ENCODE measurements at regions not wholly inside any gene's neighbourhood (a gene's known extent, or its start where the extent isn't known, plus 50 kb on each side); places are given as distances from the start of the nearest gene placed in this dataset.

- Histone ChIP-seq H3K4me1 (no peaks in the 10 kb centered on the region), H3K9me3 (no peaks in the 10 kb centered on the region), H3K27me3 (peaks cover 0 to 45% of the 10 kb centered on the region in 2 donors), H3K27ac (no peak overlapping the region), H3K36me3 (no peaks in the 10 kb centered on the region), H3K4me3 (no peak overlapping the region)
- DNase-seq (ENCODE audit: low spot score in 2 of 2), result no peak
- TF ChIP-seq CTCF (IDR thresholded peaks at IDR 0.05) (no peak), POLR2A (IDR thresholded peaks at IDR 0.05) (no peak), POLR2AphosphoS5 (IDR thresholded peaks at IDR 0.05) (no peak)
- intact Hi-C loops (cut with DNase I; ENCODE audit: low total_unique reads), result no loop called here
Measured at GRCh38 chr12:111195316-111195715, 173.6 kb downstream of the PHETA1 start.

DNA sequence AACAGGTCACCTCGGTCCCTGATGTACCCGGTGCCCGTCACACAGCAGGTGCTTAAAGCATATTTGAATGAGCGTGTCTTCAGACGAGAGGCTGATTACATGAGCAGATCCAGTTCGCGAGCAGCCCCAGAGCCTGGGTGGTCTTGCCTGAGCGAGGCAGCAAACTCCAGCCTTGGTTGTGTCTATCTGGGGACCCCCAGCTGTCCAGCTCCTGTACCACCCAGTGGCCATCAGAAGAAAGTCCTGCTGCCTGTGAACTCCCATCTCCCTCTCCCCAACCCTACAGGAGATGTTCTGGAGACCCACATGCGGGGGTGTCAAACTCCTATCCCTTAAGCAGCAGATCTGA lies 174.2 kb downstream of the PHETA1 start:
- Histone ChIP-seq H3K4me1 (no peaks in the 10 kb centered on the region), H3K27me3 (peaks cover 0 to 46% of the 10 kb centered on the region in 2 donors), H3K4me3 (no peak overlapping the region), H3K36me3 (no peaks in the 10 kb centered on the region), H3K27ac (no peak overlapping the region), H3K9me3 (peaks cover 0 to 5% of the 10 kb centered on the region in 2 donors)
- intact Hi-C loops (cut with DNase I; ENCODE audit: low total_unique reads), result no loop called here
- TF ChIP-seq CTCF (IDR thresholded peaks at IDR 0.05) (no peak), POLR2A (IDR thresholded peaks at IDR 0.05) (no peak), POLR2AphosphoS5 (IDR thresholded peaks at IDR 0.05) (no peak)
- DNase-seq (ENCODE audit: low spot score in 2 of 2), result no peak

- DNase-seq (ENCODE audit: low spot score in 2 of 2), result no peak
- Histone ChIP-seq H3K27ac (no peak overlapping the region), H3K36me3 (no peaks in the 10 kb centered on the region), H3K9me3 (peaks cover 0 to 6% of the 10 kb centered on the region in 2 donors), H3K4me1 (no peaks in the 10 kb centered on the region), H3K27me3 (peaks cover 0 to 46% of the 10 kb centered on the region in 2 donors), H3K4me3 (no peak overlapping the region)
- intact Hi-C loops (cut with DNase I; ENCODE audit: low total_unique reads), result no loop called here
- TF ChIP-seq POLR2AphosphoS5 (IDR thresholded peaks at IDR 0.05) (no peak), CTCF (IDR thresholded peaks at IDR 0.05) (no peak), POLR2A (IDR thresholded peaks at IDR 0.05) (no peak)
Measured at GRCh38 chr12:111193977-111194702, 174.8 kb downstream of the PHETA1 start.

DNA sequence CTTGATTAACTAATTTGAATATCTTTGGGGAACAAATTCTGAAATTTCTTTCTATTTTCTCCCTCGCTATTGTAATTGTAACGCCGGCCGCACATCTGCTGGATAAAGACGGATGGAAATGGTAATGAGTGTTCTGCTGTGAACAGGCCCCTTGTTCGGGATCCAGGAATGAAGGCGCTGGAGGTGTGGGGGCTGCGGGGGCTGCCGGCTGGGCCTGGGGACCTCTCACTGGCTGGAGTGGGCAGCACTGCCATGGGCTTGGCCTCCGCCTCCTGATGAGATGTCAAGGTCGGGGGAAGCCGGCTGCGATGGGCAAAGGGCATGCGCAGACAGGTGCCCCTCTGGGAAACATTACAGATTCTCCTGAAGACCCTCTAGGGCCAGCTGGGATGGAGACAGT lies 175.4 kb downstream of the PHETA1 start:
- Histone ChIP-seq H3K4me3 (no peak overlapping the region), H3K36me3 (no peaks in the 10 kb centered on the region), H3K4me1 (no peaks in the 10 kb centered on the region), H3K27me3 (peaks cover 0 to 46% of the 10 kb centered on the region in 2 donors), H3K27ac (no peak overlapping the region), H3K9me3 (peaks cover 0 to 6% of the 10 kb centered on the region in 2 donors)
- TF ChIP-seq CTCF (IDR thresholded peaks at IDR 0.05), result no peak
- TF ChIP-seq POLR2A (IDR thresholded peaks at IDR 0.05), result no peak
- no peak for TF ChIP-seq POLR2AphosphoS5 (IDR thresholded peaks at IDR 0.05)
- no peak for DNase-seq (ENCODE audit: low spot score in 2 of 2)
- intact Hi-C loops (cut with DNase I; ENCODE audit: low total_unique reads), result no loop called here

- DNase-seq (ENCODE audit: low spot score in 2 of 2), result no peak
- Histone ChIP-seq H3K4me1 (no peaks in the 10 kb centered on the region), H3K9me3 (peaks cover 0 to 6% of the 10 kb centered on the region in 2 donors), H3K27ac (no peak overlapping the region), H3K4me3 (no peak overlapping the region), H3K36me3 (no peaks in the 10 kb centered on the region), H3K27me3 (peaks cover 0 to 49% of the 10 kb centered on the region in 2 donors)
- no peak for TF ChIP-seq POLR2A (IDR thresholded peaks at IDR 0.05)
- TF ChIP-seq CTCF (IDR thresholded peaks at IDR 0.05), result no peak
- no peak for TF ChIP-seq POLR2AphosphoS5 (IDR thresholded peaks at IDR 0.05)
- intact Hi-C loops (cut with DNase I; ENCODE audit: low total_unique reads), result no loop called here
Measured at GRCh38 chr12:111193067-111193466, 175.8 kb downstream of the PHETA1 start.

Measured in breast epithelium (tissue), 4 donors.